ENCODE measurements at regions not wholly inside any gene's neighbourhood (a gene's known extent, or its start where the extent isn't known, plus 50 kb on each side); places are given as distances from the start of the nearest gene placed in this dataset.

DNA sequence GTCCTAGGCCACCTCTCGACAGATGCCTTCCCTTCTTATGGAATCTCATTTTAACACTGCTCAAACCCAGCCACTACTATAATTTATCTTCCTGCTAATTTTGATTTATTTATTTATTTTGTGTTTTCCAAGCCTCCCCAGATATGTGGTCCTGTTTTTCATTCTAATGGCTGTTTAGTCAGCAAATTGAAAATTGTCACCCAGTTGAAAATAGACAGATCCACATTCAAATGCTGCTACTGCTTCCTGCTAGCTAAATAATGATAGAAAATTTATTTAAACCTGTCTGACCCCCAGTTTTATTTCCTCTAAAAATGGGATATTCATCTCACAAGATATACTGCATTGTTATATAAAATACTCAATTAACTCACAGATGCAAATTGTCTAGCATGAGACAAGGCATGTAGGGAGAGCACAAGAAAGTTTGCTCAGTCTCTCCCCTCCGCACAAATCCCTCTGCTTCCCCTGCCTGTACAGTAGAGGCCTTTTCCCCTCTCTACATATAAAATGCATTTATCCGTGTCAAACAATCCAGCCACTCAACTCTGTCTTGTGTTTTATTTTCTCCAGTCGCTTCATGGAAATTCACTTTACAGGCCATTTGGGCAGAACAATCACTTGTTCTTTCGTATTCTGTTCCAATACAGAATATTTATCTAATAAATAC, 389.9 kb downstream of the SOX11 start:
- H3K36me3 Mint-ChIP-seq = no peaks in the 10 kb centered on the region
- H3K4me1 Mint-ChIP-seq = no peaks in the 10 kb centered on the region
- no peak overlapping the region for H3K27ac Mint-ChIP-seq
- DNase-seq = no peak
- no peak overlapping the region for H3K4me3 Mint-ChIP-seq
- H3K27me3 Mint-ChIP-seq (ENCODE audit: low read depth in 3 of 3) = peaks cover 0 to 6% (median 2%) of the 10 kb centered on the region in 3 donors
- H3K9me3 Mint-ChIP-seq = peaks cover 4 to 29% (median 12%) of the 10 kb centered on the region in 6 donors

DNA sequence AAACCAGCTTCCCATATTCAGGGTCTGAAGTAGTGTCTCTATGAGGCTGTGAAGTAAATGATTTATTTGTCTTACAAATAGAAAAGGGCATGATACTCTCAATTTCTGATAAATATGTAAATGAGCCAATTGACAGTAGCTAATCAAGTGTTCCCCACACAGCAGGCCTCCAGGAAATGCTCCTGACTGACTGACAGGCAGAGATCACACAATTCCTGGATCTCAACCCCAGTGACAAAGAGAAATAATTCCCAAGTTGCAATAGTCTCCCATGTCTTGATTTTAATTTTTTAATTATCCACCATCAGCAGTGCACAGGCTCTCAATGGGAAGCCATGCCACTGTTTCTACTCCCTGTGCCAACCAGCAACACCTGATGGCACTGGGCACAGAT, 390.4 kb downstream of the SOX11 start:
- Mint-ChIP-seq H3K4me3 (no peak overlapping the region), H3K27me3 (ENCODE audit: low read depth in 3 of 3) (peaks cover 0 to 6% (median 2%) of the 10 kb centered on the region in 3 donors), H3K27ac (no peak overlapping the region), H3K36me3 (no peaks in the 10 kb centered on the region), H3K4me1 (no peaks in the 10 kb centered on the region), H3K9me3 (peaks cover 7 to 32% (median 13%) of the 10 kb centered on the region in 6 donors)
- no peak for DNase-seq

DNA sequence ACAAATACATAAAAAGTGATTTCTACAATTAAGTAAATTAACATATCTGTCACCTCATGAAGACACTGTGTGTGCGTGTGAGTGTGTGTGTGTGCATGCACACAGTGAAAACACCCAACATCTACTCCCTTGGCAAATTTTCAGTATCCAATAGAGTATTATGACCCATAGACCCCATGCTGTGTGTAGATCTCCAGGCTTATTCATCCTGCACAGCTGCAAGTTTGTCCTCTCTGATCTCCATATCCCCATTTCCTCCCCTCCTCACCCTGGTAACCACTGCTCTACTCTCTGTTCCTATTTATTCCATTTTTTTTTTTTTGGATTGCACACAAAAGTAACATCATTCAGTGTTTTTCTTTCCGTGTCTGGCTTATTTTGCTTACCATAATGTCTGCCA, 391.0 kb downstream of the SOX11 start:
- Mint-ChIP-seq H3K4me3 (no peak overlapping the region), H3K4me1 (no peaks in the 10 kb centered on the region), H3K36me3 (no peaks in the 10 kb centered on the region), H3K27ac (no peak overlapping the region), H3K9me3 (peaks cover 7 to 36% (median 14%) of the 10 kb centered on the region in 6 donors), H3K27me3 (ENCODE audit: low read depth in 3 of 3) (peaks cover 0 to 6% (median 2%) of the 10 kb centered on the region in 3 donors)
- no peak for DNase-seq

DNA sequence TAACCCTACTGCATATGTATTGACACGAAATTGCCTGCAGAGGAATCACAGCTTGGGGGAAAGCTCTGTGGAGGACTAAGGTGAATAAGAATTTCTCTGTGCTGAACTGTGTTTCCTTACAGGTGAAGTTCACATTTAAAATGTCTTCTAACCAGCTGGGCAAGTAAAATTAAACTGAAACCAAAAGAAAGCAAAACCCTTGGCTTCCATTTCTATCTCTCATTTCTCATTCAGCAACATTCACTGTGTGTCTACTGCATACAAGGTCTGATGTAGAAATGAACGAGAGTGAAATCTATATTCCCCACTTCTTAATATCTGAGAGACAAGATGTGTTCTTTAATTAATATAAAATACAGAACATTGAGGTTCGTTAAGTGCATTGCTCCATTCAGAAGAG, 397.3 kb downstream of the SOX11 start:
- H3K27me3 Mint-ChIP-seq (ENCODE audit: low read depth in 3 of 3) = peaks cover 0 to 3% (median 0%) of the 10 kb centered on the region in 3 donors
- no peak overlapping the region for H3K27ac Mint-ChIP-seq
- H3K9me3 Mint-ChIP-seq = peaks cover 7 to 38% (median 14%) of the 10 kb centered on the region in 6 donors
- no peaks in the 10 kb centered on the region for H3K36me3 Mint-ChIP-seq
- H3K4me3 Mint-ChIP-seq = no peak overlapping the region
- H3K4me1 Mint-ChIP-seq = no peaks in the 10 kb centered on the region
- no peak for DNase-seq

DNA sequence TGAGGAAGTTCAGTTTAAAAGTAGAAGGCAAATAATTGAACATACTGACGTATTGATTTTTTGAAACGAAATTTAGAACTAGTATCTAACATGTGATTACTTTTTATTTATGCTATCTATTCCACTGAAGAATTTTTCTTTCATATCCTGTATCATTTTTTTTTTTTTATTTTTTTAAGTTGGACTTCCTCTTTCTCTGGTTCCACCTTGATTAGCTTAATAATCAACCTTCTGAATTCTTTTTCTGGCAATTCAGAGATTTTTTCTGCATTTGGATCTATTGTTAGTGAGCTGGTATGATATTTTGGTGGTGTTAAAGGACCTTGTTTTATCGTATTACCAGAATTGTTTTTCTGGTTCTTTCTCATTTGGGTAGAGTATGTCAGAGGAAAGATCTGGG, 411.2 kb downstream of the SOX11 start:
- DNase-seq = no peak
- Mint-ChIP-seq H3K27me3 (ENCODE audit: low read depth in 3 of 3) (peaks cover 0 to 2% (median 0%) of the 10 kb centered on the region in 3 donors), H3K27ac (no peak overlapping the region), H3K9me3 (peaks cover 6 to 31% (median 17%) of the 10 kb centered on the region in 6 donors), H3K4me1 (no peaks in the 10 kb centered on the region), H3K4me3 (no peak overlapping the region), H3K36me3 (no peaks in the 10 kb centered on the region)

DNA sequence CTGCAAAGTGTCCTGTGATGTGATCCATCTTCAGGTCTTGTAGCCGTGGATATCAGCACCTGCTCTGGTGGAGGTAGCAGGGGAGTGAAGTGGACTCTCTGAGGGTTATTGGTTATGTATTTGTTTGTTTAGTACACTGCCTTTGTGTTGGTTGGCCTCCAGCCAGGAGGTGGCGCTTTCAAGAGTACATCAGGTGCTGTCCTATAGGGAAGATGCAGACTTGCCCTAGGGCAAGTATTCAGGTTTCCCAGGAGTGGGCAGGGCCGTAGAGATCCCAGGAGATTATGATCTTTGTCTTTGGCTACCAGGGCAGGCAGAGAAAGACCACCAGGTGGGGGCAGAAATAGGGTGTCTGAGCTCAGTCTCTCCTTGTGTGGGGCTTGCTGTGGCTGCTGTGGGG, 411.8 kb downstream of the SOX11 start:
- no peaks in the 10 kb centered on the region for H3K36me3 Mint-ChIP-seq
- H3K27ac Mint-ChIP-seq = no peak overlapping the region
- H3K27me3 Mint-ChIP-seq (ENCODE audit: low read depth in 3 of 3) = peaks cover 0 to 2% (median 1%) of the 10 kb centered on the region in 3 donors
- no peak overlapping the region for H3K4me3 Mint-ChIP-seq
- H3K9me3 Mint-ChIP-seq = peaks cover 5 to 34% (median 15%) of the 10 kb centered on the region in 6 donors
- H3K4me1 Mint-ChIP-seq = no peaks in the 10 kb centered on the region
- DNase-seq = no peak

DNA sequence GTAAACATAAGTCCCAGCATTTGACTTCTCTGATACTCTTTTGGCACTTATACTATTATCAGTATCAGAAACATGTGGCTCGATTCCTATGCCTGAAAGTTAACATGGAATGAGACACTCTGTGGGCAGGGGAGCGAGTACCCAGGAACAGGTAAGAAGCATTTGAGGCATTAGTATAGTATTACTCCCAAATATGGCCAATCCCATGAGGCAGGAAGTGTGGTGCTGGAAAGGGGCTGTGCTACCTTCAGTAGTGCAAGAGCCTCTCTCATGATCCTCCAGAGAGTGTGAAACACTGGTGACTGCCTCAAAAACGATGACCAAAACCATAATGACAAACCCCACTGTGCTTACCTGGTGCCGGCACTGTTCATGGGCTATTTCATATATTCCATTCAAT, 415.1 kb downstream of the SOX11 start:
- Mint-ChIP-seq H3K27ac (no peak overlapping the region), H3K36me3 (no peaks in the 10 kb centered on the region)

DNA sequence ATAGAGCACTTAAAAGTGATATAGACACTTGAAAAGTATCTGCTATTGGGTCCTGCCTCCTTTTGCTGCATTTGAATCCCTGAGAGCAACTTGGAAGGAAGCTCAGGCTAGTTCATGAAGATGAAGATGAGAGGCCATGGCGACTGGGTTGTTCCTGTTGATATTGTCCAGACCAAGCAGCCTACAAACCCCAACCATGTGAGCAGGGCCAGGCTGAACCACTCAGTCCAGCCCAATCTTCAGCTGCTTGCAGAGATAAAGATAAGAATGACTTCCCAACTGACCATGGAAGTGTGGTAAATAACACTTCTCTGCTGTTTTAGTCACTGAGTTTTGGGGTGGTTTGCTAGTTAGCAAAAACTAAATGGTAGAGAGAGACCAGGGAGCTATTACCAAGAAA, 417.6 kb downstream of the SOX11 start:
- H3K27me3 Mint-ChIP-seq (ENCODE audit: low read depth in 3 of 3) = peaks cover 1 to 2% (median 1%) of the 10 kb centered on the region in 3 donors
- DNase-seq = no peak
- H3K36me3 Mint-ChIP-seq = no peaks in the 10 kb centered on the region
- H3K9me3 Mint-ChIP-seq = peaks cover 0 to 31% (median 7%) of the 10 kb centered on the region in 6 donors
- no peak overlapping the region for H3K27ac Mint-ChIP-seq
- no peak overlapping the region for H3K4me3 Mint-ChIP-seq
- H3K4me1 Mint-ChIP-seq = no peaks in the 10 kb centered on the region

More for the DNA sequence above, 415.1 kb downstream of the SOX11 start:
- Mint-ChIP-seq H3K9me3 (peaks cover 3 to 38% (median 9%) of the 10 kb centered on the region in 6 donors), H3K27me3 (ENCODE audit: low read depth in 3 of 3) (peaks cover 1 to 2% (median 2%) of the 10 kb centered on the region in 3 donors), H3K4me1 (no peaks in the 10 kb centered on the region), H3K4me3 (no peak overlapping the region)
- no peak for DNase-seq

DNA sequence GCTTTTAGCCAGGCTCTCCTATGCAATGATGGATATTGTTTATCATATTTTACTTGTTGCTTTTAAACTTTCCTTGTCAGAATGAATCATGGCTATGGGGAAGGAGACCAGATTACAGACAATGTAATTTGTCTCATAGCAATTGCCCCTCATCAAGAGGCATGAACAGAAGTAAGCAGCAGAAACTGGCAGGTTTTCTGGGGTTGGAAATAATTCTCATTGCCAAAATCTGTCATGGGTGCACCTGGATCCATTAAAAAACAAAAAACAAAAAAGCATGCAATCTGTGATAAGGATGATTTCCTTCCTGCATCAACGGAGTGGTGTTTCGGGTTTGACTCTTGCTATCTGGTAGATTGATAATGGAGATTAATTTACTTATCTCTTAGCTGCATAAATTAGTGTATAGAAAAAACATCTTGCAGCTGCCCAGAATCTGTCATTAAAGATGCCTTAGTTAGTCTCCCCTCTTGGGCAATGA, 419.6 kb downstream of the SOX11 start:
- Mint-ChIP-seq H3K4me3 (no peak overlapping the region), H3K9me3 (peaks cover 0 to 35% (median 3%) of the 10 kb centered on the region in 6 donors), H3K27me3 (ENCODE audit: low read depth in 3 of 3) (peaks cover 1 to 3% (median 2%) of the 10 kb centered on the region in 3 donors), H3K4me1 (no peaks in the 10 kb centered on the region), H3K36me3 (no peaks in the 10 kb centered on the region), H3K27ac (no peak overlapping the region)
- no peak for DNase-seq

DNA sequence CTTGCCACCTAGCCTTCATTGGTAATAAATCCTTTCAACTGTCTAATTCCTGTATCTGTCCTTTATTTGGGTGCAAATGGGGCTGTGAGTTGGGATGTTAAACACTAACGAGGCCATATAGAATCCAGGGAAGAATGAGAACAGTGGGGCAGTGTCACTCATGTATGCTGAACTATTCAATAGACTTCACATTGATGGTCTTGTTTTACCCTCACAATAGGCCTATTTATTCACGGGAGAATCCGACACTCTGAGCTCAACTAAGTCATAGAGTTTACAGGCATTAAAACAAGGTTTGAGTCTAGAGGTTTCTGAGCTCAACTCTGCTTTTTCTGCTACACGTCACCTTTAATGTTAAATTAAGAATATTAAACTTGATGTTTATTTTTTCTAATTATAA, 421.6 kb downstream of the SOX11 start:
- Mint-ChIP-seq H3K27me3 (ENCODE audit: low read depth in 3 of 3) (peaks cover 2 to 3% (median 3%) of the 10 kb centered on the region in 3 donors), H3K9me3 (peaks cover 0 to 42% (median 6%) of the 10 kb centered on the region in 6 donors), H3K27ac (no peak overlapping the region), H3K4me1 (no peaks in the 10 kb centered on the region), H3K36me3 (no peaks in the 10 kb centered on the region), H3K4me3 (no peak overlapping the region)
- no peak for DNase-seq

DNA sequence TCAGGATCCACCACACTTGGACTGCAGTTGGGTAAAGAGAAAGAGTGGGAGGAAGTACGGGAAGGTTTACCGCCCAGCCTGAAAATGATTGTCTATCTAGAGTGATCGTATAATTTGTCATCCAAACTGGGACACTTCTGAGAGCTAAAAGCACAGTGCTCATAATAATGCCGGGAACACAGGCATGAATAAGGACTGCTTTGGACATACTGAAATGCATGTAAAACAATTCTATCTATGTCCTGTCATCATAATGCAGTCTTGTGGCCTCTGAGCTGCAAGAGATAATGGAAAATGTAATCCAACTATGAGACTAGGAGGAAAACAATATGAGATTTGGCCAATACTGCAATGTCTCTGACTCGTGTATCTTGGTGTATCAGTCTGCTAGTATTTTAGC, 435.5 kb downstream of the SOX11 start:
- no peak overlapping the region for H3K4me3 Mint-ChIP-seq
- peaks cover 0 to 2% (median 0%) of the 10 kb centered on the region in 3 donors for H3K27me3 Mint-ChIP-seq (ENCODE audit: low read depth in 3 of 3)
- H3K27ac Mint-ChIP-seq = no peak overlapping the region
- no peaks in the 10 kb centered on the region for H3K4me1 Mint-ChIP-seq
- H3K36me3 Mint-ChIP-seq = no peaks in the 10 kb centered on the region
- DNase-seq = no peak
- H3K9me3 Mint-ChIP-seq = peaks cover 0 to 29% (median 8%) of the 10 kb centered on the region in 6 donors

DNA sequence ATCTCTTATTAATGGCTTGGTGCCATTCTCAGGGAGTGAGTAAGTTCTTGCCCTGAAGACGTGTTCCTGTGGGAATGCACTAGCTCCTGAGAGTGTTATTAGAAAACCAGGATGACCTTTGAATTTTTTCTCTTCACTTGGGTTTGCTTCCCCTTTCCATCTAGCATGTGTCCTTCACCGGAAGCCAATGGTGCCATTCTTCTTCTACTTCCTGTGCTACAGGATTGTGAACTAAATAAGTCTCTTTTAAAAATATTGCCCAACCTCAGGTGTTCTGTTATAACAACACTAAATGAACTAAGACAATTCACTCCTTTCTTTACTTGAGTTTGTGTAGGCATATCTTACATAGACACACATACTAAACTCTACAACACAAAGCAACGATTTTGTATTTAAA, 447.0 kb downstream of the SOX11 start:
- Mint-ChIP-seq H3K4me3 (no peak overlapping the region), H3K36me3 (no peaks in the 10 kb centered on the region), H3K4me1 (no peaks in the 10 kb centered on the region), H3K27me3 (ENCODE audit: low read depth in 3 of 3) (no peaks in the 10 kb centered on the region), H3K27ac (no peak overlapping the region), H3K9me3 (peaks cover 6 to 29% (median 9%) of the 10 kb centered on the region in 6 donors)
- no peak for DNase-seq

DNA sequence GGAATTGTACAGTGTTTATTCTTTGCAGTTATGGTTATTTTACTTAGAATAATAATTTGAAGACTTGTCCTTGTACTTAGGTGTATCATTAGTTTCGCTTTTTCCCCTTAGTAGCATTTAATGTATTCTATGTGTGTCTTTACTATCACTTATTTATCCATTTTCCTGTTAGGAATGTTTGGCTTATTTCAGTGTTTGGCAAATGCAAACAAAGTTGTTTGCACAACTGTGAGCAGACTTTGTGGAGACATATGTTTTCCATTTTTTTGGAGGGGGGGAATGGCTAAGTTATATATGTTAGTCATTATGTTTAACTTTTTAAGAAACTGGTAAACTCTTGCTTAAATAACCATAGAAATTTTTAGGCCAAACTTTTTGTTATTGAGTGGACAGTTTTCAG, 447.7 kb downstream of the SOX11 start:
- no peak overlapping the region for H3K27ac Mint-ChIP-seq
- H3K27me3 Mint-ChIP-seq (ENCODE audit: low read depth in 3 of 3) = no peaks in the 10 kb centered on the region
- H3K4me3 Mint-ChIP-seq = no peak overlapping the region
- no peaks in the 10 kb centered on the region for H3K4me1 Mint-ChIP-seq
- DNase-seq = no peak
- H3K36me3 Mint-ChIP-seq = no peaks in the 10 kb centered on the region
- H3K9me3 Mint-ChIP-seq = peaks cover 6 to 31% (median 12%) of the 10 kb centered on the region in 6 donors

DNA sequence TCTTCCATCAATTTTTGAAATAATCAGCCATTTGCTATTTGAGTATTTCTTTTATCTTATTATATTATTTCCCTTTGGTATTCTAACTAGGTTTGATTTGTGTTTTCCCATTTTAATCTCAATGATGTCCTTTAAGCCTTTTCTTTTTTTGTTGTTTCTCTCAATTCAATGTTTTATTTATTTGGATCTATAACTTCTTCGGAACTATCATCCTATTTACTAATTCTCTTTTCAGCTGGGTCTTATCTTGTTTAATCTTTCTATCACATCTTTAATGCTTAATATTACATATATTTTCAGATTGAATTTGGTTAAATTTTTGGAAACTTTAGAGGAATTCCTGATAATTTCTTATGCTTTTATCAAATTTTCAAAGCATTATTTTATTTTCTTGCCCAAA, 448.3 kb downstream of the SOX11 start:
- Mint-ChIP-seq H3K36me3 (no peaks in the 10 kb centered on the region), H3K9me3 (peaks cover 4 to 35% (median 13%) of the 10 kb centered on the region in 6 donors), H3K4me1 (no peaks in the 10 kb centered on the region), H3K4me3 (no peak overlapping the region), H3K27ac (no peak overlapping the region), H3K27me3 (ENCODE audit: low read depth in 3 of 3) (peaks cover 0 to 3% (median 0%) of the 10 kb centered on the region in 3 donors)
- no peak for DNase-seq

DNA sequence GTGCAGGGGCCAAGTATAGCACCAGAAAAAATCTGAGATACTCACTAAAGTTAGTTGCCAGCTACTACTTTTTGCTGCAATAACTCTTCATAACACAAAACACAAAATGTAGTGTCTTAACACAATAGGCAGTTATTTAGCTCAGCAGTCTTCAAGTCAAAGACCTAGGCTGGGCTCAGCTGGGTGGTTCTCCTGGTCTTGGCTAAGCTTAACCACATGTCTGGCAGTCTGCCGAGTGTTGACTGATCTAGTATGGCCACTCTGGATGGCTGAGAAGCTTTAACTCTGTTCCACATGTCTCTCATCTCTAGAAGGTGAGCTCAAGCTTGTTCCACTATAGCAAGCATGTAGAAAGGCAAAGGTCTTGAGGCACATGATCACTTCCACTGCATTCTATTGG, 451.6 kb downstream of the SOX11 start:
- Mint-ChIP-seq H3K9me3 (peaks cover 4 to 30% (median 9%) of the 10 kb centered on the region in 6 donors), H3K4me1 (no peaks in the 10 kb centered on the region), H3K27me3 (ENCODE audit: low read depth in 3 of 3) (peaks cover 0 to 5% (median 0%) of the 10 kb centered on the region in 3 donors), H3K4me3 (no peak overlapping the region), H3K27ac (no peak overlapping the region), H3K36me3 (no peaks in the 10 kb centered on the region)
- DNase-seq = no peak
